ENCODE measurements at regions not wholly inside any gene's neighbourhood (a gene's known extent, or its start where the extent isn't known, plus 50 kb on each side); places are given as distances from the start of the nearest gene placed in this dataset.
"Not testable (repeated sequence)": the region's sequence is repeated elsewhere in the genome, so short reads cannot be mapped to it uniquely, and the experiment has no call there.

GRCh38 chr11:13150487-13150886, 127.1 kb upstream of the BMAL1 start:
- TF ChIP-seq ZNF70 (CRISPR knock-in tag; IDR thresholded peaks at IDR 0.05) (no peak), PPARA (CRISPR knock-in tag; IDR thresholded peaks at IDR 0.05; ENCODE audit: borderline replicate concordance) (no peak)
- no peak for ATAC-seq

- ATAC-seq: no peak
- TF ChIP-seq ISL1 (CRISPR knock-in tag; IDR thresholded peaks at IDR 0.05) (no peak), ZNF70 (CRISPR knock-in tag; IDR thresholded peaks at IDR 0.05) (no peak), TOX (CRISPR knock-in tag; IDR thresholded peaks at IDR 0.05; ENCODE audit: borderline replicate concordance) (no peak), PATZ1 (CRISPR knock-in tag; IDR thresholded peaks at IDR 0.05; ENCODE audit: borderline replicate concordance) (no peak), ARNTL (CRISPR knock-in tag; IDR thresholded peaks at IDR 0.05; ENCODE audit: borderline replicate concordance, low read depth) (no peak), RARB (CRISPR knock-in tag; IDR thresholded peaks at IDR 0.05) (no peak), BACH2 (CRISPR knock-in tag; IDR thresholded peaks at IDR 0.05; ENCODE audit: borderline replicate concordance) (no peak), ZC3H10 (CRISPR knock-in tag; IDR thresholded peaks at IDR 0.05) (no peak), ZFP30 (CRISPR knock-in tag; IDR thresholded peaks at IDR 0.05) (no peak), CREB5 (CRISPR knock-in tag; IDR thresholded peaks at IDR 0.05; ENCODE audit: low read depth) (no peak)
Measured at GRCh38 chr11:13152264-13152663, 125.3 kb upstream of the BMAL1 start.

- TF ChIP-seq ARNTL (CRISPR knock-in tag; IDR thresholded peaks at IDR 0.05; ENCODE audit: borderline replicate concordance, low read depth) (no peak), CREB5 (CRISPR knock-in tag; IDR thresholded peaks at IDR 0.05; ENCODE audit: low read depth) (no peak), ZNF70 (CRISPR knock-in tag; IDR thresholded peaks at IDR 0.05) (no peak), OSR1 (CRISPR knock-in tag; IDR thresholded peaks at IDR 0.05) (no peak), ESRRG (CRISPR knock-in tag; IDR thresholded peaks at IDR 0.05) (no peak), CSDC2 (CRISPR knock-in tag; IDR thresholded peaks at IDR 0.05) (no peak), PPARA (CRISPR knock-in tag; IDR thresholded peaks at IDR 0.05; ENCODE audit: borderline replicate concordance) (no peak)
- ATAC-seq: 0 out of 3 replicates have a peak, but pooled peaks have one; percentile 48
Measured at GRCh38 chr11:13152736-13153541, 124.7 kb upstream of the BMAL1 start.

- ATAC-seq: not testable (repeated sequence)
Measured at GRCh38 chr11:13154374-13154773, 123.2 kb upstream of the BMAL1 start.

GRCh38 chr11:13160346-13160745, 117.2 kb upstream of the BMAL1 start:
- TF ChIP-seq ZFP3 (CRISPR knock-in tag; IDR thresholded peaks at IDR 0.05) (no peak), OSR1 (CRISPR knock-in tag; IDR thresholded peaks at IDR 0.05) (no peak), PATZ1 (CRISPR knock-in tag; IDR thresholded peaks at IDR 0.05; ENCODE audit: borderline replicate concordance) (no peak), GLIS3 (CRISPR knock-in tag; IDR thresholded peaks at IDR 0.05) (no peak), ARNTL (CRISPR knock-in tag; IDR thresholded peaks at IDR 0.05; ENCODE audit: borderline replicate concordance, low read depth) (no peak), CSRNP3 (CRISPR knock-in tag; IDR thresholded peaks at IDR 0.05) (no peak), ZNF70 (CRISPR knock-in tag; IDR thresholded peaks at IDR 0.05) (no peak), ESRRG (CRISPR knock-in tag; IDR thresholded peaks at IDR 0.05) (no peak), PPARA (CRISPR knock-in tag; IDR thresholded peaks at IDR 0.05; ENCODE audit: borderline replicate concordance) (no peak), TCF4 (CRISPR knock-in tag; IDR thresholded peaks at IDR 0.05; ENCODE audit: borderline replicate concordance) (no peak), CREB5 (CRISPR knock-in tag; IDR thresholded peaks at IDR 0.05; ENCODE audit: low read depth) (no peak), ZFP30 (CRISPR knock-in tag; IDR thresholded peaks at IDR 0.05) (no peak), ISL1 (CRISPR knock-in tag; IDR thresholded peaks at IDR 0.05) (no peak), ZNF565 (CRISPR knock-in tag; conservative IDR thresholded peaks at IDR 0.05; ENCODE audit: low read depth) (no peak)
- no peak for ATAC-seq
